SK-N-SH treated with all-trans-retinoic acid at 6 μM for 48 hours (cell line): ENCODE measurements at regions not wholly inside any gene's neighbourhood (a gene's known extent, or its start where the extent isn't known, plus 50 kb on each side); places are given as distances from the start of the nearest gene placed in this dataset.

ENCODE experiments used
- ATAC-seq: fragments of 200-7000 bp; cut with Tn5 transposase; 3 replicates; pipeline ENCODE4 v1.9.1; 2020; ENCODE audit warnings: mild to moderate bottlenecking, moderate library complexity
- ARNTL ChIP-seq: fragments of 450-650 bp; formaldehyde crosslinking; IDR thresholded peaks from 2 replicates; pipeline ENCODE4 v1.5.0; 2020; ENCODE audit warnings: low read depth, mild to moderate bottlenecking, moderate library complexity, borderline replicate concordance
- BACH2 ChIP-seq: fragments of 250-450 bp; sonication (Bioruptor Pico); IDR thresholded peaks from 2 replicates; pipeline ENCODE4 v1.9.0; 2021; ENCODE audit warnings: mild to moderate bottlenecking, borderline replicate concordance
- CREB5 ChIP-seq: fragments of 250-450 bp; sonication (Bioruptor Pico); IDR thresholded peaks from 2 replicates; pipeline ENCODE4 v1.5.1; 2020; ENCODE audit warnings: low read depth, mild to moderate bottlenecking, moderate library complexity
- CSDC2 ChIP-seq: fragments of 250-450 bp; sonication (Bioruptor Pico); IDR thresholded peaks from 2 replicates; pipeline ENCODE4 v1.5.0; 2020; ENCODE audit warnings: mild to moderate bottlenecking, moderate library complexity
- CSRNP3 ChIP-seq: fragments of 250-450 bp; sonication (Bioruptor Pico); IDR thresholded peaks from 2 replicates; pipeline ENCODE4 v1.5.1; 2021; ENCODE audit warnings: mild to moderate bottlenecking, moderate library complexity
- ESRRG ChIP-seq: fragments of 250-450 bp; sonication (Bioruptor Pico); IDR thresholded peaks from 2 replicates; pipeline ENCODE4 v1.6.1; 2021; ENCODE audit warnings: mild to moderate bottlenecking
- GLIS3 ChIP-seq: fragments of 250-450 bp; sonication (Bioruptor Pico); IDR thresholded peaks from 2 replicates; pipeline ENCODE4 v1.5.0; 2020; ENCODE audit warnings: mild to moderate bottlenecking, moderate library complexity
- ISL1 ChIP-seq: fragments of 250-450 bp; sonication (Bioruptor Pico); IDR thresholded peaks from 2 replicates; pipeline ENCODE4 v2.1.2; 2022; ENCODE audit warnings: mild to moderate bottlenecking, moderate library complexity
- OSR1 ChIP-seq: fragments of 250-450 bp; sonication (Bioruptor Pico); IDR thresholded peaks from 2 replicates; pipeline ENCODE4 v1.8.0; 2022; ENCODE audit warnings: moderate library complexity, mild to moderate bottlenecking, inconsistent platforms
- POU6F1 ChIP-seq: fragments of 250-450 bp; sonication (Bioruptor Pico); IDR thresholded peaks from 2 replicates; pipeline ENCODE4 v1.8.0; 2021; ENCODE audit warnings: low read depth, mild to moderate bottlenecking, moderate library complexity, borderline replicate concordance
- PPARA ChIP-seq: fragments of 250-450 bp; sonication (Bioruptor Pico); IDR thresholded peaks from 2 replicates; pipeline ENCODE4 v1.5.0; 2020; ENCODE audit warnings: mild to moderate bottlenecking, borderline replicate concordance
- RARB ChIP-seq: fragments of 250-450 bp; sonication (Bioruptor Pico); IDR thresholded peaks from 2 replicates; pipeline ENCODE4 v1.8.0; 2021; ENCODE audit warnings: mild to moderate bottlenecking, moderate library complexity
- SNAI2 ChIP-seq: fragments of 250-450 bp; sonication (Bioruptor Pico); IDR thresholded peaks from 2 replicates; pipeline ENCODE4 v1.5.0; 2020; ENCODE audit warnings: mild to moderate bottlenecking, moderate library complexity
- TCF4 ChIP-seq: fragments of 250-450 bp; sonication (Bioruptor Pico); IDR thresholded peaks from 2 replicates; pipeline ENCODE4 v1.8.0; 2021; ENCODE audit warnings: mild to moderate bottlenecking, moderate library complexity, borderline replicate concordance
- ZC3H10 ChIP-seq: fragments of 250-450 bp; sonication (Bioruptor Pico); IDR thresholded peaks from 2 replicates; pipeline ENCODE4 v1.5.1; 2021; ENCODE audit warnings: mild to moderate bottlenecking, moderate library complexity
- ZFP3 ChIP-seq: fragments of 250-450 bp; sonication (Bioruptor Pico); IDR thresholded peaks from 2 replicates; pipeline ENCODE4 v1.5.0; 2020; ENCODE audit warnings: mild to moderate bottlenecking, moderate library complexity
- ZFP30 ChIP-seq: fragments of 450-650 bp; formaldehyde crosslinking; IDR thresholded peaks from 2 replicates; pipeline ENCODE4 v1.5.0; 2022; ENCODE audit warnings: mild to moderate bottlenecking, moderate library complexity
- ZNF565 ChIP-seq: fragments of 450-650 bp; formaldehyde crosslinking; conservative IDR thresholded peaks from 2 replicates; pipeline ENCODE4 v1.5.0; 2020; ENCODE audit warnings: low read depth, mild to moderate bottlenecking, moderate library complexity
- ZNF70 ChIP-seq: fragments of 450-650 bp; formaldehyde crosslinking; IDR thresholded peaks from 2 replicates; pipeline ENCODE4 v1.5.0; 2020; ENCODE audit warnings: mild to moderate bottlenecking, moderate library complexity
- ZNF8 ChIP-seq: fragments of 450-650 bp; formaldehyde crosslinking; IDR thresholded peaks from 2 replicates; pipeline ENCODE4 v1.5.0; 2020; ENCODE audit warnings: mild to moderate bottlenecking, moderate library complexity
- TF ChIP-seq, protein P1 (sequence below): fragments of 250-450 bp; sonication (Bioruptor Pico); IDR thresholded peaks from 2 replicates; pipeline ENCODE4 v1.8.0; 2020; ENCODE audit warnings: mild to moderate bottlenecking, moderate library complexity, borderline replicate concordance
- TF ChIP-seq, protein P2 (sequence below): fragments of 250-450 bp; sonication (Bioruptor Pico); IDR thresholded peaks from 2 replicates; pipeline ENCODE4 v1.5.0; 2020; ENCODE audit warnings: mild to moderate bottlenecking, moderate library complexity

DNA sequence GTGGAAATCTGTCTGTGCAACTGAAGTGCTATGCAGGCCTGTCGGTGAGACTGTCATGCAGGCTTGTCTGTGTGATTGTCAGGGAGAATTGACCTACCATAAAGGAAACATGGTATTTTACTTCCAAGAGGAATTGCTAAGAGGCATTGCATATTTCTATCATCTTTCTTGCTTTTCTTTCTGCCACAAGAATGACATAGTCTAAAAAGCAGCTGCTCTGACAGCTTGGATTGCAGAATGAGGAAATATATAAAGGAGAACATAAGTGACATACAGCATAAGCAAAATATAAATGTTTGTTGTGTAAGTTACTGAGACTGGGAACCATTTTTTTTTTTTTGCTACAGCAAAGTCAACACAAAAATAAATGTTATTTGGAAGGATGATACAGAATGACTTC is 105.1 kb downstream of the MANEA start:
- no peak for ATAC-seq
- TF ChIP-seq ZNF565: no peak
- no peak for TF ChIP-seq OSR1 (CRISPR knock-in tag)
- TF ChIP-seq ESRRG: no peak
- no peak for TF ChIP-seq ZFP3 (CRISPR knock-in tag)
- TF ChIP-seq RARB: no peak
- TF ChIP-seq, protein P1, sequence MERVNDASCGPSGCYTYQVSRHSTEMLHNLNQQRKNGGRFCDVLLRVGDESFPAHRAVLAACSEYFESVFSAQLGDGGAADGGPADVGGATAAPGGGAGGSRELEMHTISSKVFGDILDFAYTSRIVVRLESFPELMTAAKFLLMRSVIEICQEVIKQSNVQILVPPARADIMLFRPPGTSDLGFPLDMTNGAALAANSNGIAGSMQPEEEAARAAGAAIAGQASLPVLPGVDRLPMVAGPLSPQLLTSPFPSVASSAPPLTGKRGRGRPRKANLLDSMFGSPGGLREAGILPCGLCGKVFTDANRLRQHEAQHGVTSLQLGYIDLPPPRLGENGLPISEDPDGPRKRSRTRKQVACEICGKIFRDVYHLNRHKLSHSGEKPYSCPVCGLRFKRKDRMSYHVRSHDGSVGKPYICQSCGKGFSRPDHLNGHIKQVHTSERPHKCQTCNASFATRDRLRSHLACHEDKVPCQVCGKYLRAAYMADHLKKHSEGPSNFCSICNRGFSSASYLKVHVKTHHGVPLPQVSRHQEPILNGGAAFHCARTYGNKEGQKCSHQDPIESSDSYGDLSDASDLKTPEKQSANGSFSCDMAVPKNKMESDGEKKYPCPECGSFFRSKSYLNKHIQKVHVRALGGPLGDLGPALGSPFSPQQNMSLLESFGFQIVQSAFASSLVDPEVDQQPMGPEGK: no peak
- TF ChIP-seq ISL1: no peak
- TF ChIP-seq ZFP30: no peak
- TF ChIP-seq TCF4 (CRISPR knock-in tag): no peak
- TF ChIP-seq ZNF70: no peak
- TF ChIP-seq CSDC2 (CRISPR knock-in tag): no peak
- no peak for TF ChIP-seq CREB5 (CRISPR knock-in tag)
- no peak for TF ChIP-seq POU6F1 (CRISPR knock-in tag)
- no peak for TF ChIP-seq ZNF8 (CRISPR knock-in tag)

GRCh38 chr6:95685822-95686221 is 108.5 kb downstream of the MANEA start:
- no peak for ATAC-seq
- TF ChIP-seq POU6F1 (CRISPR knock-in tag) (no peak), BACH2 (no peak), ZFP30 (no peak), CSRNP3 (CRISPR knock-in tag) (no peak), PPARA (no peak), ESRRG (no peak), CSDC2 (CRISPR knock-in tag) (no peak), OSR1 (CRISPR knock-in tag) (no peak), ZNF8 (CRISPR knock-in tag) (no peak), ZNF565 (no peak), SNAI2 (no peak), ISL1 (no peak), ZC3H10 (CRISPR knock-in tag) (no peak), ZFP3 (CRISPR knock-in tag) (no peak), GLIS3 (CRISPR knock-in tag) (no peak), CREB5 (CRISPR knock-in tag) (no peak), ARNTL (CRISPR knock-in tag) (no peak), TCF4 (CRISPR knock-in tag) (no peak)
- TF ChIP-seq, protein P1: no peak
- TF ChIP-seq, protein P2, sequence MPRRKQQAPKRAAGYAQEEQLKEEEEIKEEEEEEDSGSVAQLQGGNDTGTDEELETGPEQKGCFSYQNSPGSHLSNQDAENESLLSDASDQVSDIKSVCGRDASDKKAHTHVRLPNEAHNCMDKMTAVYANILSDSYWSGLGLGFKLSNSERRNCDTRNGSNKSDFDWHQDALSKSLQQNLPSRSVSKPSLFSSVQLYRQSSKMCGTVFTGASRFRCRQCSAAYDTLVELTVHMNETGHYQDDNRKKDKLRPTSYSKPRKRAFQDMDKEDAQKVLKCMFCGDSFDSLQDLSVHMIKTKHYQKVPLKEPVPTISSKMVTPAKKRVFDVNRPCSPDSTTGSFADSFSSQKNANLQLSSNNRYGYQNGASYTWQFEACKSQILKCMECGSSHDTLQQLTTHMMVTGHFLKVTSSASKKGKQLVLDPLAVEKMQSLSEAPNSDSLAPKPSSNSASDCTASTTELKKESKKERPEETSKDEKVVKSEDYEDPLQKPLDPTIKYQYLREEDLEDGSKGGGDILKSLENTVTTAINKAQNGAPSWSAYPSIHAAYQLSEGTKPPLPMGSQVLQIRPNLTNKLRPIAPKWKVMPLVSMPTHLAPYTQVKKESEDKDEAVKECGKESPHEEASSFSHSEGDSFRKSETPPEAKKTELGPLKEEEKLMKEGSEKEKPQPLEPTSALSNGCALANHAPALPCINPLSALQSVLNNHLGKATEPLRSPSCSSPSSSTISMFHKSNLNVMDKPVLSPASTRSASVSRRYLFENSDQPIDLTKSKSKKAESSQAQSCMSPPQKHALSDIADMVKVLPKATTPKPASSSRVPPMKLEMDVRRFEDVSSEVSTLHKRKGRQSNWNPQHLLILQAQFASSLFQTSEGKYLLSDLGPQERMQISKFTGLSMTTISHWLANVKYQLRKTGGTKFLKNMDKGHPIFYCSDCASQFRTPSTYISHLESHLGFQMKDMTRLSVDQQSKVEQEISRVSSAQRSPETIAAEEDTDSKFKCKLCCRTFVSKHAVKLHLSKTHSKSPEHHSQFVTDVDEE (CRISPR knock-in tag): no peak
